ENCODE measurements at regions not wholly inside any gene's neighbourhood (a gene's known extent, or its start where the extent isn't known, plus 50 kb on each side); places are given as distances from the start of the nearest gene placed in this dataset.
A peak's percentile ranks its signal among the peaks of the same experiment; 100 is the strongest.

GRCh38 chr22:25348391-25348790 is 129.0 kb downstream of the CRYBB2 start:
- no peak overlapping the region for H2BK120ac ChIP-seq (ENCODE audit: low read depth, low read length)
- no peak overlapping the region for H2BK15ac ChIP-seq (ENCODE audit: low read depth, low read length)
- no peak overlapping the region for H2BK5ac ChIP-seq (ENCODE audit: low read depth, low read length, poor library complexity, severe bottlenecking)
- H3K27ac ChIP-seq (ENCODE audit: insufficient read depth, low read length) = no peak overlapping the region
- H3K9me1 ChIP-seq (ENCODE audit: insufficient read depth, low read length) = no peaks in the 10 kb centered on the region
- H2BK20ac ChIP-seq (ENCODE audit: low read depth, low read length) = no peak overlapping the region
- no peak overlapping the region for H4K5ac ChIP-seq (ENCODE audit: low read depth, low read length)
- H3K18ac ChIP-seq (ENCODE audit: low read depth, low read length) = no peak overlapping the region
- H2AK5ac ChIP-seq (ENCODE audit: low read depth, low read length) = no peak overlapping the region
- H3K79me1 ChIP-seq (ENCODE audit: low read depth in 1 of 2, low read length in 2 of 2) = no peaks in the 10 kb centered on the region
- no peak overlapping the region for H2AK9ac ChIP-seq (replicated peaks; ENCODE audit: low read depth, low read length, poor library complexity)
- H3K14ac ChIP-seq (replicated peaks; ENCODE audit: low read depth, low read length) = no peak overlapping the region
- H3K27me3 ChIP-seq (ENCODE audit: control insufficient read depth, insufficient read depth, low read length) = no peaks in the 10 kb centered on the region
- no peak overlapping the region for H3K4me2 ChIP-seq (ENCODE audit: low read depth, low read length)
- no peak overlapping the region for H3K23ac ChIP-seq (ENCODE audit: low read depth, low read length)
- 100% methylated on average over 1 of the region's 2 CpGs; no CpG with 5 or more reads in 1 of the 2 experiments for WGBS, 2 experiments (ENCODE audit: extremely low coverage in 2 of 2, insufficient read length in 1 of 2)
- POLR2A ChIA-PET (ENCODE audit: unreplicated experiment) = no interaction called here
- peak; percentile 24 for ATAC-seq (ENCODE audit: low read depth)
- no peak overlapping the region for H2AFZ ChIP-seq (replicated peaks; ENCODE audit: low read length, poor library complexity)
- H4K20me1 ChIP-seq (ENCODE audit: insufficient read depth, low read length) = no peaks in the 10 kb centered on the region; the same call in 1 of the 2 replicates
- no peak overlapping the region for H4K8ac ChIP-seq (ENCODE audit: low read depth in 2 of 2, low read length in 2 of 2)
- H3K4ac ChIP-seq (ENCODE audit: low read depth, low read length) = no peak overlapping the region
- H4K91ac ChIP-seq (ENCODE audit: insufficient read depth, low read depth, low read length) = no peak overlapping the region
- no peak overlapping the region for H3K56ac ChIP-seq (ENCODE audit: extremely low read depth, insufficient read depth, low read length)
- H3K4me3 ChIP-seq (ENCODE audit: insufficient read depth, low read depth, low read length) = no peak overlapping the region
- no peak overlapping the region for H3K9ac ChIP-seq (ENCODE audit: low read depth, low read length)
- no peaks in the 10 kb centered on the region for H3K9me3 ChIP-seq (ENCODE audit: control insufficient read depth, insufficient read depth, low read length)
- in situ Hi-C loops (cut with MboI; ENCODE audit: low sequenced_read_pairs) (no loop called here), intact Hi-C loops (cut with micrococcal nuclease) (no loop called here), dilution Hi-C loops (cut with HindIII; ENCODE audit: low sequenced_read_pairs, unreplicated experiment) (no loop called here)
- H3K36me3 ChIP-seq (ENCODE audit: control insufficient read depth, insufficient read depth, low read length) = peaks cover 35% of the 10 kb centered on the region
- peaks cover 5% of the 10 kb centered on the region; the same call in 1 of the 2 replicates for H3K4me1 ChIP-seq (ENCODE audit: control insufficient read depth, insufficient read depth, low read length)
- CTCF ChIA-PET = no interaction called here
- BruUV-seq (replicated peaks) = no TSS peak
- TF ChIP-seq, protein P1, sequence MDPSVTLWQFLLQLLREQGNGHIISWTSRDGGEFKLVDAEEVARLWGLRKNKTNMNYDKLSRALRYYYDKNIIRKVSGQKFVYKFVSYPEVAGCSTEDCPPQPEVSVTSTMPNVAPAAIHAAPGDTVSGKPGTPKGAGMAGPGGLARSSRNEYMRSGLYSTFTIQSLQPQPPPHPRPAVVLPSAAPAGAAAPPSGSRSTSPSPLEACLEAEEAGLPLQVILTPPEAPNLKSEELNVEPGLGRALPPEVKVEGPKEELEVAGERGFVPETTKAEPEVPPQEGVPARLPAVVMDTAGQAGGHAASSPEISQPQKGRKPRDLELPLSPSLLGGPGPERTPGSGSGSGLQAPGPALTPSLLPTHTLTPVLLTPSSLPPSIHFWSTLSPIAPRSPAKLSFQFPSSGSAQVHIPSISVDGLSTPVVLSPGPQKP (IDR thresholded peaks at IDR 0.05; ENCODE audit: borderline replicate concordance, low read depth, low read length) = no peak
- TF ChIP-seq CTCF (conservative IDR thresholded peaks at IDR 0.05; ENCODE audit: low read depth, low read length) = no peak
- TF ChIP-seq MXI1 (IDR thresholded peaks at IDR 0.05; ENCODE audit: borderline replicate concordance, low read depth, low read length) = no peak
- TF ChIP-seq NFE2L2 (IDR thresholded peaks at IDR 0.05; ENCODE audit: low read depth, low read length) = no peak
- no peak for TF ChIP-seq RAD21 (IDR thresholded peaks at IDR 0.05; ENCODE audit: low read length)
- TF ChIP-seq, protein P2, sequence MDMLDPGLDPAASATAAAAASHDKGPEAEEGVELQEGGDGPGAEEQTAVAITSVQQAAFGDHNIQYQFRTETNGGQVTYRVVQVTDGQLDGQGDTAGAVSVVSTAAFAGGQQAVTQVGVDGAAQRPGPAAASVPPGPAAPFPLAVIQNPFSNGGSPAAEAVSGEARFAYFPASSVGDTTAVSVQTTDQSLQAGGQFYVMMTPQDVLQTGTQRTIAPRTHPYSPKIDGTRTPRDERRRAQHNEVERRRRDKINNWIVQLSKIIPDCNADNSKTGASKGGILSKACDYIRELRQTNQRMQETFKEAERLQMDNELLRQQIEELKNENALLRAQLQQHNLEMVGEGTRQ (IDR thresholded peaks at IDR 0.05; ENCODE audit: low read depth, low read length) = no peak
- TF ChIP-seq SMC3 (IDR thresholded peaks at IDR 0.05; ENCODE audit: low read depth, low read length) = no peak
- no peak for TF ChIP-seq CHD1 (IDR thresholded peaks at IDR 0.05; ENCODE audit: low read depth, low read length)
- TF ChIP-seq BHLHE40 (IDR thresholded peaks at IDR 0.05; ENCODE audit: low read depth, low read length) = no peak
- no peak for TF ChIP-seq POLR2A (IDR thresholded peaks at IDR 0.05; ENCODE audit: low read depth, low read length)
- no peak for TF ChIP-seq CEBPB (IDR thresholded peaks at IDR 0.05; ENCODE audit: low read depth, low read length)
- TF ChIP-seq MAFK (IDR thresholded peaks at IDR 0.05; ENCODE audit: low read depth, low read length) = no peak
- TF ChIP-seq FOS (IDR thresholded peaks at IDR 0.05; ENCODE audit: low read depth, low read length) = no peak
- TF ChIP-seq MAZ (IDR thresholded peaks at IDR 0.05; ENCODE audit: borderline replicate concordance, low read depth, low read length) = no peak
- no peak for TF ChIP-seq RCOR1 (IDR thresholded peaks at IDR 0.05; ENCODE audit: insufficient replicate concordance, low read length)
- no peak for TF ChIP-seq RFX5 (IDR thresholded peaks at IDR 0.05; ENCODE audit: low read depth, low read length)
- no peak for DNase-seq

Measured in IMR-90 (cell line).